Right kidney (tissue), 1 donor: ENCODE measurements at regions not wholly inside any gene's neighbourhood (a gene's known extent, or its start where the extent isn't known, plus 50 kb on each side); places are given as distances from the start of the nearest gene placed in this dataset.
"Not testable (repeated sequence)": the region's sequence is repeated elsewhere in the genome, so short reads cannot be mapped to it uniquely, and the experiment has no call there.

Experiments used
- DNase-seq: peaks from one replicate; pipeline ENCODE4 v3.0.0-alpha.2; 2016

GRCh38 chr4:118504927-118505326 is 152.1 kb upstream of the PRSS12 start:
- DNase-seq: not testable (repeated sequence)

GRCh38 chr4:118505491-118505890 is 152.7 kb upstream of the PRSS12 start:
- not testable (repeated sequence) for DNase-seq

GRCh38 chr4:118512870-118513269 is 160.1 kb upstream of the PRSS12 start:
- DNase-seq: not testable (repeated sequence)

GRCh38 chr4:118514332-118514731 is 161.5 kb upstream of the PRSS12 start:
- DNase-seq: not testable (repeated sequence)

GRCh38 chr4:118516107-118516506 is 163.3 kb upstream of the PRSS12 start:
- DNase-seq: not testable (repeated sequence)

- DNase-seq: not testable (repeated sequence)
Measured at GRCh38 chr4:118530107-118530506, 155.1 kb upstream of the METTL14 start.

- DNase-seq: not testable (repeated sequence)
Measured at GRCh38 chr4:118531947-118532346, 153.2 kb upstream of the METTL14 start.

GRCh38 chr4:118535788-118536187 is 149.4 kb upstream of the METTL14 start:
- DNase-seq: not testable (repeated sequence)

- not testable (repeated sequence) for DNase-seq
Measured at GRCh38 chr4:118539412-118540077, 145.6 kb upstream of the METTL14 start.

- DNase-seq: not testable (repeated sequence)
Measured at GRCh38 chr4:118556576-118556975, 128.6 kb upstream of the METTL14 start.

GRCh38 chr4:118557298-118557851 is 127.8 kb upstream of the METTL14 start:
- no peak for DNase-seq

GRCh38 chr4:118558188-118558587 is 127.0 kb upstream of the METTL14 start:
- DNase-seq: not testable (repeated sequence)

GRCh38 chr4:118561559-118561958 is 123.6 kb upstream of the METTL14 start:
- not testable (repeated sequence) for DNase-seq

- not testable (repeated sequence) for DNase-seq
Measured at GRCh38 chr4:118566003-118566513, 119.1 kb upstream of the METTL14 start.

GRCh38 chr4:118572991-118573390 is 112.2 kb upstream of the METTL14 start:
- DNase-seq: not testable (repeated sequence)

- DNase-seq: not testable (repeated sequence)
Measured at GRCh38 chr4:118574251-118574913, 110.8 kb upstream of the METTL14 start.

GRCh38 chr4:118575057-118575456 is 110.1 kb upstream of the METTL14 start:
- not testable (repeated sequence) for DNase-seq

GRCh38 chr4:118575726-118576125 is 109.5 kb upstream of the METTL14 start:
- DNase-seq: not testable (repeated sequence)

- not testable (repeated sequence) for DNase-seq
Measured at GRCh38 chr4:118576709-118577219, 108.4 kb upstream of the METTL14 start.

- DNase-seq: no peak
Measured at GRCh38 chr4:118585015-118585414, 100.2 kb upstream of the METTL14 start.

- no peak for DNase-seq
Measured at GRCh38 chr4:118586357-118586790, 98.8 kb upstream of the METTL14 start.

GRCh38 chr4:118587116-118587831 is 97.9 kb upstream of the METTL14 start:
- no peak for DNase-seq
